Omental fat pad (tissue), 3 donors: ENCODE measurements at regions not wholly inside any gene's neighbourhood (a gene's known extent, or its start where the extent isn't known, plus 50 kb on each side); places are given as distances from the start of the nearest gene placed in this dataset.

Experiments
- ATAC-seq: fragments of 150-250 bp; one replicate; pipeline ENCODE4 v1.9.1; 2016; ENCODE audit warnings: mild to moderate bottlenecking, moderate library complexity; ENCODE audit not compliant: low FRiP score
- DNase-seq: peaks from one replicate; pipeline ENCODE4 v3.0.0-alpha.2; 2019; ENCODE audit warnings: low spot score
- TF ChIP-seq, protein P1 (sequence below), 3 donors: fragments of 450-650 bp; IDR thresholded peaks; one replicate each; pipeline ENCODE4 v1.5.1; 2016 to 2017; ENCODE audit warnings: antibody characterized with exemption in 3 of 3, mild to moderate bottlenecking in 3 of 3, moderate library complexity in 2 of 3

DNA sequence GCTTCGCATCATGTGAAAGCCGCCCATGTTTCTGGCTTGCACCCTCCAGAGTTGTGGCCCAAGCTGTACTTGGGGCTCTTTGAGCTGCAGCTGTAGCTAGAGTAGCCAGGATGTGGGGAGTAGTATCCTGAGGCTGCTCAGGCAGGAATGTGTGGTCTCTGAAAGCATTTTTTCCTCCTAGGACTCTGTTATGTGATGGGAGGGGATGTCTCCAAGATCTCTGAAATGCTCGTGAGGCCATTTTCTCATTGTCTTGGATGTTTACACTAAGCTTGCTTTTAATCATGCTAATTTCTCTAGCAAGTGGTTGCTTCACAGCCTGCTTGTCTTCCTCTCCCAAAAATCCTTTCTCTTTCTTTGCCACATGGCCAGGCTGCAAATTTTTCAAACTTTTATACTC lies 687.6 kb downstream of the DCDC2C start:
- no peak for ATAC-seq
- DNase-seq, result no peak
- TF ChIP-seq, protein P1, sequence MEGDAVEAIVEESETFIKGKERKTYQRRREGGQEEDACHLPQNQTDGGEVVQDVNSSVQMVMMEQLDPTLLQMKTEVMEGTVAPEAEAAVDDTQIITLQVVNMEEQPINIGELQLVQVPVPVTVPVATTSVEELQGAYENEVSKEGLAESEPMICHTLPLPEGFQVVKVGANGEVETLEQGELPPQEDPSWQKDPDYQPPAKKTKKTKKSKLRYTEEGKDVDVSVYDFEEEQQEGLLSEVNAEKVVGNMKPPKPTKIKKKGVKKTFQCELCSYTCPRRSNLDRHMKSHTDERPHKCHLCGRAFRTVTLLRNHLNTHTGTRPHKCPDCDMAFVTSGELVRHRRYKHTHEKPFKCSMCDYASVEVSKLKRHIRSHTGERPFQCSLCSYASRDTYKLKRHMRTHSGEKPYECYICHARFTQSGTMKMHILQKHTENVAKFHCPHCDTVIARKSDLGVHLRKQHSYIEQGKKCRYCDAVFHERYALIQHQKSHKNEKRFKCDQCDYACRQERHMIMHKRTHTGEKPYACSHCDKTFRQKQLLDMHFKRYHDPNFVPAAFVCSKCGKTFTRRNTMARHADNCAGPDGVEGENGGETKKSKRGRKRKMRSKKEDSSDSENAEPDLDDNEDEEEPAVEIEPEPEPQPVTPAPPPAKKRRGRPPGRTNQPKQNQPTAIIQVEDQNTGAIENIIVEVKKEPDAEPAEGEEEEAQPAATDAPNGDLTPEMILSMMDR (IDR thresholded peaks at IDR 0.05), result no peak

DNA sequence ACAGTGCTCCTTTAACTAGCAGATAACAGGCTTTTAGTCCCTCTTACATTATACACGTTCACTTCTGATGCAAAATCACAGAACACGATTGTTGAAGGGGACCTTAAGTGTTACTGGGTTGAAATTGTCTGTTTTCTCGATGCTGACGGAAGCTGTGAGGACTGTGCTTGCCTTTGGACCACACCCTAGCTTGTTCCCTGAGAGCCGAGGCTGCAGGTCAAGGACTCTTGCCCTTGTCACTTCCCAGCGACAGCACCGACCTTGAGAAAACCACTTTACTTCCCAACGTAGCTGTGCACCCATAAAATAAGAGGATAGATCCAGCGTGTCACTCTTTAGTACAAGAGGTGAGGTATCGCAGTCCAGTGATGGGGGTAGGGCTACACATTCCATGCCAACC lies 701.0 kb downstream of the DCDC2C start:
- no peak for ATAC-seq
- TF ChIP-seq, protein P1 (IDR thresholded peaks at IDR 0.05), result no peak
- DNase-seq, result no peak

DNA sequence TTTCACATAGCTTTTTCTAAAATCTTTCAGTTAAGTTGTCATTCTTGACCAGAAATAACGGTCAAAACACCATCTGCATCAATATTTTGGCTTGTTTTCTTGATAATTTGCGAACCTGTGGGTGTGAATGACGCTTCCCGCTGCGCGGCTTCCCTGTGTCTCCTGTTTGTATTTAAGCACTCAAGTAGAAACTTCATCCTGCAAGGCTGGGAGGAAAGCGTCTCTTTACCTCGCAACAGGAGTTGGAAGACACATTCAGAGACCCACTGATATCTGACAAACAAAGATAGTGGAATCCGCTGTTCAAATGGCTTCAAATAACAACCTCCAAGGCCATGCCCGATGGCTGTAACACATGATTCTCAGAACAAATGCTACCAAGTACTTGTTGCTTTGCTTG lies 704.9 kb downstream of the DCDC2C start:
- TF ChIP-seq, protein P1 (IDR thresholded peaks at IDR 0.05), result no peak
- ATAC-seq, result no peak

DNA sequence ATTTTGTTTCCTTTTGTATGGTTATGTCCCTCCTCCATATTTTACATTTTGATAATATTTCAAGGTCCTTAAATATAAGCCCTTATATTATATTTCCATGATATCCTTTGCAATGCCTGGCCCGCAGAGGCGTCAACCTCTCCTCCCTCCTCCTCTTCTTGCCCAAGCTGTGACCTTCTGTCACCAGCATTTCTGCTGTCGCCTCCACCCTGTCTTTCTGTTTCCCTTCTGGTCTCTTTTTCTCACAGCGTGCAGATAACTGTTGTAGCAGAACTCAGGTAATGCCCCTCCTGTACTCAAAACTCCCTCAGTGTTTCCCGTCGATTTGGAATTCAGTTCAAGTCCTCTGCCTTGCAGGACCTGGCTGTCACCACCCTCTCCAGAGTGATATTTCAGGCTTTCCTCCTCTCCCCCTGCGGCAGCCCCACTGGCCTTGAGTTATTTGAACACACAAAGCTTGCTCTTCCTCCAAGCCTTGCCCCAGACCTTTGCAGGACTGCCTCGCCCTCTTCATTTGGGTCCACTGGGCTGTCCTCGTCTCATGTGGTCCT lies 709.3 kb downstream of the DCDC2C start:
- TF ChIP-seq, protein P1 (IDR thresholded peaks at IDR 0.05), result no peak
- DNase-seq (no peak), ATAC-seq (no peak)

More for the DNA sequence above, 704.9 kb downstream of the DCDC2C start:
- no peak for DNase-seq

DNA sequence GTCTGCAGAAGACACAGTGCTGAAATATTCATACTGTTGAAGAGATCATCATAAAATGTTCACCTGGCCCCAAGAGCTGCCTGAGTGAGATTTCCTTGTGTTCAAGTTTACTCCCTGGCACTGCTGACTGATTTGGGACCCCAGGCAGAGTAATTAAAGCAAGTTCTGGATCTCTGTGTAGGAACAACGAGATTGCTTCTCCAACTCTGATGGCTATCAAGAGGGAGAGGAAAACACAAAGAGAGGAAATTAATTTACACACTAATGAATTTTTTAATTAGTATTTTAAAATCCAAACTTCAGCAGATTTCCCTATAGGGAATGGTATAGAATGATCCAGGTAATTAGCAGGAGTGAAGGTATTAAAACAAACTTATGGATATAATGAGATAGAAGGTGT lies 711.8 kb downstream of the DCDC2C start:
- TF ChIP-seq, protein P1 (IDR thresholded peaks at IDR 0.05), result no peak
- ATAC-seq, result no peak
- DNase-seq, result no peak

DNA sequence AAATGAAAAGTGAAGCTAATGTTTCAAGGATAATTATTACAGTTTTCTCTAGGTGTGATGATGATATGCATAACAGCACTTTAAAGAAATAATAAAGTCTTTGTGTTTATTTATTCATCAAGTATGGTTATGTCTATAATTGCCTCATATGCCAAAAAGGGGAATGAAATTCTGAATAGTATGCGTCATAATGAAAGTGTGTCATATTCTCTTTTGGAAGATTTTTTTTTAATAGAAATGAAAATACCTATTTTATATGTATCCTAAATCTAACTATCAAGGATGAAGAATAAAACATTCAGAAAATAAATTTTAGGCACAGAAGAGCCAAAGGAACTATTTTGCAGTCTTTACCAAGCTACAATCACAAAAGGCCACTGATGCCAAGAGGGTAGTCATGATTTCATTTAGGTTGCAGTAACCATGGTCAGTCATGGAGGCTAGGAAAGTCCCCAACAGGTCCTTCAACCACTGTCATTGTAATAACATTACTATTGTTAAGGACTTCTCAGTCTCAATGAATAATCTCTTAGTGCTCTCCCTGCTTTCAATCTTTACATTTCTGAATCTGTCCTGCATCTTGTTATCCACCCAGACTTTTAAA lies 712.5 kb downstream of the DCDC2C start:
- no peak for ATAC-seq
- no peak for DNase-seq
- TF ChIP-seq, protein P1 (IDR thresholded peaks at IDR 0.05), result no peak

DNA sequence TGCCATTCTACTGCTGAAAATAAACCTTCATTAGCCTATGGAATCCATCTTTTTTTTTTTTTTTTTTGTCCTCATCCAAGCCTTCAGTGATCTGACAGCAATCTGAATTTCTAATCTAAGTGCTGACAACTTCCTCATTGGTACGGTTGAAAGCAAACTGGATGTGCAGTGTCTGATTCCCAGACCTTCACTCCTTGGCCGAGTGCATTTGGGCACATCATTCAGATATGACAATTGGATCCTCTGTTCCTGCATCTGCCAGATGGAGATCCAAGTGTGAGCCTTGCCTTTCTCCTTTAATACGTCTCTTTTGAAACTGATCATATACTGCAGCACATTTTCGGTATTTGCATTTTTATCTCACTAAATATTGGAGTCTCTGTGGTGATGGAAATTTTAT lies 713.1 kb downstream of the DCDC2C start:
- ATAC-seq, result no peak
- no peak for DNase-seq
- TF ChIP-seq, protein P1 (IDR thresholded peaks at IDR 0.05), result no peak
